Neural cell (in vitro differentiated cells): ENCODE measurements at regions not wholly inside any gene's neighbourhood (a gene's known extent, or its start where the extent isn't known, plus 50 kb on each side); places are given as distances from the start of the nearest gene placed in this dataset.

Experiments used
- H2AFZ ChIP-seq: fragments of 200-600, 300-800 bp; sonication (generic), shearing (Covaris generic); 2 replicates; pipeline ENCODE4 v1.6.0; 2014; ENCODE audit warnings: low read depth, mild to moderate bottlenecking, antibody characterized with exemption, low read length, moderate library complexity
- H3F3A ChIP-seq: fragments of 200-600 bp; shearing (Covaris generic); 2 replicates; pipeline ENCODE4 v1.6.1; 2016; ENCODE audit warnings: mild to moderate bottlenecking, moderate library complexity, mixed read lengths, antibody characterized with exemption, low read length; ENCODE audit not compliant: insufficient read depth, poor library complexity, severe bottlenecking
- H3K27ac ChIP-seq: fragments of 200-600, 300-800 bp; sonication (generic), shearing (Covaris generic); 2 replicates; pipeline ENCODE4 v1.5.1; 2014; ENCODE audit warnings: mild to moderate bottlenecking, low read length, moderate library complexity
- H3K27me3 ChIP-seq: fragments of 300-800, 200-600 bp; sonication (generic), shearing (Covaris generic); 2 replicates; pipeline ENCODE4 v1.6.0; 2014; ENCODE audit warnings: mild to moderate bottlenecking, low read depth, low read length, moderate library complexity; ENCODE audit not compliant: insufficient read depth
- H3K36me3 ChIP-seq: fragments of 300-800, 200-600 bp; sonication (generic), shearing (Covaris generic); 2 replicates; pipeline ENCODE4 v1.5.1; 2014; ENCODE audit warnings: mild to moderate bottlenecking, antibody characterized with exemption, low read length, moderate library complexity; ENCODE audit not compliant: insufficient read depth
- H3K4me2 ChIP-seq: fragments of 300-800, 200-600 bp; sonication (generic), shearing (Covaris generic); 2 replicates; pipeline ENCODE4 v1.6.0; 2014; ENCODE audit warnings: mild to moderate bottlenecking, low read length
- H3K4me3 ChIP-seq: fragments of 300-800, 200-600 bp; sonication (generic), shearing (Covaris generic); 2 replicates; pipeline ENCODE4 v1.5.1; 2014; ENCODE audit warnings: mild to moderate bottlenecking, low read length, moderate library complexity
- H3K79me2 ChIP-seq: fragments of 200-600 bp; shearing (Covaris generic); replicated peaks from 2 replicates; pipeline ENCODE4 v1.6.0; 2014; ENCODE audit warnings: mild to moderate bottlenecking, low read length, moderate library complexity; ENCODE audit not compliant: insufficient read depth
- H3K9ac ChIP-seq: fragments of 300-800, 200-600 bp; sonication (generic), shearing (Covaris generic); 2 replicates; pipeline ENCODE4 v1.6.1; 2016; ENCODE audit warnings: mild to moderate bottlenecking, low read length, mixed read lengths
- H3K9me2 ChIP-seq: fragments of 200-600 bp; shearing (Covaris generic); 2 replicates; pipeline ENCODE4 v1.6.1; 2016; ENCODE audit warnings: mild to moderate bottlenecking, low read length, mixed read lengths; ENCODE audit not compliant: insufficient read depth
- H3K9me3 ChIP-seq: fragments of 200-600, 300-800 bp; sonication (generic), shearing (Covaris generic); 2 replicates; pipeline ENCODE4 v1.6.1; 2016; ENCODE audit warnings: mild to moderate bottlenecking, mixed run types, low read length, moderate library complexity, mixed read lengths
- H4K20me1 ChIP-seq: fragments of 200-600 bp; shearing (Covaris generic); 2 replicates; pipeline ENCODE4 v1.6.1; 2016; ENCODE audit warnings: mild to moderate bottlenecking, mixed run types; ENCODE audit not compliant: insufficient read depth
- CTCF ChIP-seq: fragments of 450-650 bp; IDR thresholded peaks from 2 replicates; pipeline ENCODE4 v1.5.1; 2014; ENCODE audit warnings: antibody characterized with exemption, mild to moderate bottlenecking, moderate library complexity; ENCODE audit not compliant: poor library complexity, severe bottlenecking
- EP300 ChIP-seq: fragments of 450-650 bp; conservative IDR thresholded peaks from 2 replicates; pipeline ENCODE4 v1.6.1; 2014; ENCODE audit warnings: antibody characterized with exemption, mild to moderate bottlenecking, moderate library complexity; ENCODE audit not compliant: poor library complexity, severe bottlenecking
- EZH2 ChIP-seq: fragments of 200-600, 300-800 bp; shearing (Covaris generic), sonication (generic); IDR thresholded peaks from 2 replicates; pipeline ENCODE4 v1.6.1; 2014; ENCODE audit warnings: antibody characterized with exemption, low read length, borderline replicate concordance, mild to moderate bottlenecking; ENCODE audit not compliant: insufficient read depth, poor library complexity, severe bottlenecking
- MXI1 ChIP-seq: fragments of 450-650 bp; conservative IDR thresholded peaks from 2 replicates; pipeline ENCODE4 v1.6.1; 2014; ENCODE audit warnings: antibody characterized with exemption, mild to moderate bottlenecking; ENCODE audit not compliant: poor library complexity, severe bottlenecking
- POLR2AphosphoS5 ChIP-seq: IDR thresholded peaks from 2 replicates; pipeline ENCODE4 v1.6.1; 2012
- RAD21 ChIP-seq: fragments of 450-650 bp; conservative IDR thresholded peaks from 2 replicates; pipeline ENCODE4 v1.6.1; 2014; ENCODE audit warnings: antibody characterized with exemption, mild to moderate bottlenecking, moderate library complexity
- REST ChIP-seq: IDR thresholded peaks from 2 replicates; pipeline ENCODE4 v1.6.1; 2012; ENCODE audit warnings: borderline replicate concordance
- SMC3 ChIP-seq: fragments of 450-650 bp; conservative IDR thresholded peaks from 2 replicates; pipeline ENCODE4 v1.6.1; 2014; ENCODE audit warnings: antibody characterized with exemption, mild to moderate bottlenecking, moderate library complexity; ENCODE audit not compliant: poor library complexity
- TAF1 ChIP-seq: IDR thresholded peaks from 2 replicates; pipeline ENCODE4 v1.6.1; 2012; ENCODE audit warnings: low read depth

- no peaks in the 10 kb centered on the region for H4K20me1 ChIP-seq
These were observed 348.6 kb upstream of the COBL start for GRCh38 chr7:51665045-51665780.

GRCh38 chr7:51660516-51660915 lies 343.9 kb upstream of the COBL start:
- H3K9ac ChIP-seq: no peak overlapping the region
- H3K9me3 ChIP-seq: no peaks in the 10 kb centered on the region
- H3K27ac ChIP-seq: no peak overlapping the region
- no peaks in the 10 kb centered on the region for H4K20me1 ChIP-seq
- no peaks in the 10 kb centered on the region for H3K9me2 ChIP-seq
- no peaks in the 10 kb centered on the region for H3K79me2 ChIP-seq
- no peaks in the 10 kb centered on the region for H3K27me3 ChIP-seq
- H3K36me3 ChIP-seq: no peaks in the 10 kb centered on the region
- H3K4me2 ChIP-seq: no peak overlapping the region
- no peaks in the 10 kb centered on the region for H3F3A ChIP-seq
- H2AFZ ChIP-seq: no peak overlapping the region
- H3K4me3 ChIP-seq: no peak overlapping the region
- TF ChIP-seq EZH2 (no peak), SMC3 (no peak), CTCF (no peak), POLR2AphosphoS5 (no peak), MXI1 (no peak), RAD21 (no peak)

More at GRCh38 chr7:51665045-51665780, 348.6 kb upstream of the COBL start:
- no peak overlapping the region for H3K9ac ChIP-seq
- H3K4me3 ChIP-seq: no peak overlapping the region
- H3K4me2 ChIP-seq: no peak overlapping the region
- H2AFZ ChIP-seq: no peak overlapping the region
- H3K36me3 ChIP-seq: no peaks in the 10 kb centered on the region
- no peaks in the 10 kb centered on the region for H3K27me3 ChIP-seq
- no peaks in the 10 kb centered on the region for H3K9me3 ChIP-seq
- TF ChIP-seq POLR2AphosphoS5 (no peak), MXI1 (no peak), EZH2 (no peak), SMC3 (no peak), TAF1 (no peak), EP300 (no peak), RAD21 (no peak), REST (no peak), CTCF (no peak)
- H3K9me2 ChIP-seq: no peaks in the 10 kb centered on the region
- H3F3A ChIP-seq: no peaks in the 10 kb centered on the region
- H3K27ac ChIP-seq: no peak overlapping the region
- no peaks in the 10 kb centered on the region for H3K79me2 ChIP-seq
